ENCODE measurements at regions not wholly inside any gene's neighbourhood (a gene's known extent, or its start where the extent isn't known, plus 50 kb on each side); places are given as distances from the start of the nearest gene placed in this dataset.

DNA sequence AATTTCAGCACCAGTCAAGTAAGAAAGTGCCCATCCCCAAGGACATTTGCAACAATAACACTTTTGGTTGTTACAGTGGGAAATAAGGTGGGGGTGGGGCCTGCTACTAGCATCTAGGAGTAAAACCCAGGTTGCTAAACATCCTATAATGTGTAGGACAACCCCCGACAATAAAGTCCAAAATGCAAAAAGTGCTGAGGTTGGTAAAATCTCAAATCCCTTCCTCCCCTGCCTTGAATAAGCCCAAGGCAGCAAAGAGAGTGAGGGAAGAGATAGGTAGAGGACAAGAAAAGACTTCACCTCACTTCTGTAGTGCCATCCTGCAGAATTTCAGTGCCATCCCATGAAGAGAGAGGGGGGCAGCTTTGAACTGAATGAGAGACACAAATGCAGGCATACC, 117.5 kb upstream of the NIPBL start:
- no peak for ATAC-seq (ENCODE audit: insufficient read depth, low read depth)
- Histone ChIP-seq H2AFZ (ENCODE audit: low read depth, low read length) (no peak overlapping the region), H3K4me2 (ENCODE audit: insufficient read depth, low read length) (no peak overlapping the region), H4K20me1 (ENCODE audit: insufficient read depth, low read length) (no peaks in the 10 kb centered on the region), H3K27me3 (ENCODE audit: insufficient read depth, low read length, poor library complexity) (peaks cover 12% of the 10 kb centered on the region), H3K4me1 (ENCODE audit: insufficient read depth, low read length) (no peaks in the 10 kb centered on the region), H3K27ac (ENCODE audit: low read length) (no peak overlapping the region), H3K36me3 (ENCODE audit: insufficient read depth, low read length) (no peaks in the 10 kb centered on the region), H3K79me2 (ENCODE audit: insufficient read depth, low read length) (no peaks in the 10 kb centered on the region), H3K9ac (ENCODE audit: low read depth, low read length) (no peak overlapping the region), H3K4me3 (ENCODE audit: low read depth in 1 of 2, low read length in 2 of 2) (no peak overlapping the region), H3K9me3 (ENCODE audit: insufficient read depth, low read length, severe bottlenecking) (no peaks in the 10 kb centered on the region)
- no peak for DNase-seq
- no peak for TF ChIP-seq CTCF (IDR thresholded peaks at IDR 0.05; ENCODE audit: borderline replicate concordance, extremely low read depth, low read length, poor library complexity, severe bottlenecking)
- TF ChIP-seq EZH2 (IDR thresholded peaks at IDR 0.05; ENCODE audit: borderline replicate concordance, low read depth, low read length, severe bottlenecking): no peak

DNA sequence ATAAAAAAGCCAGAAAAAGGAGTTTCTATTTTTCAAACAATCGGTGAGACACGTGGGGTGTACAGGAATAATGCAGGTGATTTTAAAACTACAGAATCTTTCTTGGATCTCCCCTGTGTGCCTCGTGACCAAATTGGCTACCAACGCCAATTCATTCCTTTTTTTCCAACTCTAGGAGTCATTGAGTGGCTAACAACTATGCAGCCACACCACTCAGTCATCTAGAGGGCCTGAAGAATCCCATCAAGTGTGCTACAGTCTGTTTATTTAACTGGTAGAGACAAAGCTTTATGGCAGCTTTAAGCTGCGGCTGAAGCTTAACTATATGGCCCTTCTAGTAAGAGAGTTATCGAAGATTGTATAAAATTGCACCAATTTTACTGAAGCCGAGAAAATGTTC, 113.1 kb upstream of the NIPBL start:
- Histone ChIP-seq H3K79me2 (ENCODE audit: insufficient read depth, low read length) (no peaks in the 10 kb centered on the region), H3K4me2 (ENCODE audit: insufficient read depth, low read length) (no peak overlapping the region), H3K9me3 (ENCODE audit: insufficient read depth, low read length, severe bottlenecking) (no peaks in the 10 kb centered on the region), H3K4me1 (ENCODE audit: insufficient read depth, low read length) (no peaks in the 10 kb centered on the region), H3K36me3 (ENCODE audit: insufficient read depth, low read length) (no peaks in the 10 kb centered on the region), H3K27me3 (ENCODE audit: insufficient read depth, low read length, poor library complexity) (peaks cover 9% of the 10 kb centered on the region), H3K9ac (ENCODE audit: low read depth, low read length) (no peak overlapping the region), H4K20me1 (ENCODE audit: insufficient read depth, low read length) (no peaks in the 10 kb centered on the region), H3K27ac (ENCODE audit: low read length) (no peak overlapping the region), H2AFZ (ENCODE audit: low read depth, low read length) (no peak overlapping the region), H3K4me3 (ENCODE audit: low read depth in 1 of 2, low read length in 2 of 2) (no peak overlapping the region)
- TF ChIP-seq CTCF (IDR thresholded peaks at IDR 0.05; ENCODE audit: borderline replicate concordance, extremely low read depth, low read length, poor library complexity, severe bottlenecking) (no peak), EZH2 (IDR thresholded peaks at IDR 0.05; ENCODE audit: borderline replicate concordance, low read depth, low read length, severe bottlenecking) (no peak)
- DNase-seq (no peak), ATAC-seq (ENCODE audit: insufficient read depth, low read depth) (no peak)

DNA sequence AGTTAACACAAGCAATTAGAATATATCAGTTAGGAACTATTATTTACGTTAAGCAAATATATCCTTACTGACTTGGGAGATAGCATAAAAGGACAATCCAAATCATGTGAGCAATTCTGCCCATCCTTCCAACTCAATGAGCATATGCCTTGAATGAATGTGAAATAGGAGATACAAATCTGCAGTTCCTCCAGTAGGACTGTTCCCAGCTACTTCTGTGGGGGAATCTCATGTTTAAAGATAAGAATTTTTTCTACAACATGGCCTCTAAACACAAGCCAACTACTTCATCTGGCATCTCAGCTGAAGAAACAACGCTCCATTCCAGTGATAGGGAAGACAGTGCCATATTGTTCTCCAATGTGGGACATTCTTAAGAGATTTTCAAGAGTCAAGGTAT, 110.7 kb upstream of the NIPBL start:
- no peaks in the 10 kb centered on the region for H3K9me3 ChIP-seq (ENCODE audit: insufficient read depth, low read length, severe bottlenecking)
- no peak overlapping the region for H3K4me2 ChIP-seq (ENCODE audit: insufficient read depth, low read length)
- no peaks in the 10 kb centered on the region for H3K36me3 ChIP-seq (ENCODE audit: insufficient read depth, low read length)
- no peaks in the 10 kb centered on the region for H4K20me1 ChIP-seq (ENCODE audit: insufficient read depth, low read length)
- no peak overlapping the region for H3K9ac ChIP-seq (ENCODE audit: low read depth, low read length)
- H3K27ac ChIP-seq (ENCODE audit: low read length): no peak overlapping the region
- H3K4me3 ChIP-seq (ENCODE audit: low read depth in 1 of 2, low read length in 2 of 2): no peak overlapping the region
- H2AFZ ChIP-seq (ENCODE audit: low read depth, low read length): no peak overlapping the region
- ATAC-seq (ENCODE audit: insufficient read depth, low read depth): no peak
- no peaks in the 10 kb centered on the region for H3K79me2 ChIP-seq (ENCODE audit: insufficient read depth, low read length)
- DNase-seq: no peak
- H3K4me1 ChIP-seq (ENCODE audit: insufficient read depth, low read length): no peaks in the 10 kb centered on the region
- TF ChIP-seq CTCF (IDR thresholded peaks at IDR 0.05; ENCODE audit: borderline replicate concordance, extremely low read depth, low read length, poor library complexity, severe bottlenecking): no peak
- TF ChIP-seq EZH2 (IDR thresholded peaks at IDR 0.05; ENCODE audit: borderline replicate concordance, low read depth, low read length, severe bottlenecking): no peak
- peaks cover 9% of the 10 kb centered on the region for H3K27me3 ChIP-seq (ENCODE audit: insufficient read depth, low read length, poor library complexity)

GRCh38 chr5:36766981-36767380, 109.6 kb upstream of the NIPBL start:
- DNase-seq (no peak), ATAC-seq (ENCODE audit: insufficient read depth, low read depth) (no peak)
- no peaks in the 10 kb centered on the region for H3K36me3 ChIP-seq (ENCODE audit: insufficient read depth, low read length)
- no peak overlapping the region for H3K4me2 ChIP-seq (ENCODE audit: insufficient read depth, low read length)
- no peak overlapping the region for H3K9ac ChIP-seq (ENCODE audit: low read depth, low read length)
- no peaks in the 10 kb centered on the region for H4K20me1 ChIP-seq (ENCODE audit: insufficient read depth, low read length)
- H2AFZ ChIP-seq (ENCODE audit: low read depth, low read length): no peak overlapping the region
- H3K27me3 ChIP-seq (ENCODE audit: insufficient read depth, low read length, poor library complexity): peaks cover 4% of the 10 kb centered on the region
- no peaks in the 10 kb centered on the region for H3K79me2 ChIP-seq (ENCODE audit: insufficient read depth, low read length)
- no peak overlapping the region for H3K4me3 ChIP-seq (ENCODE audit: low read depth in 1 of 2, low read length in 2 of 2)
- H3K9me3 ChIP-seq (ENCODE audit: insufficient read depth, low read length, severe bottlenecking): no peaks in the 10 kb centered on the region
- no peaks in the 10 kb centered on the region for H3K4me1 ChIP-seq (ENCODE audit: insufficient read depth, low read length)
- TF ChIP-seq CTCF (IDR thresholded peaks at IDR 0.05; ENCODE audit: borderline replicate concordance, extremely low read depth, low read length, poor library complexity, severe bottlenecking) (no peak), EZH2 (IDR thresholded peaks at IDR 0.05; ENCODE audit: borderline replicate concordance, low read depth, low read length, severe bottlenecking) (no peak)
- no peak overlapping the region for H3K27ac ChIP-seq (ENCODE audit: low read length)
